Osteocyte (in vitro differentiated cells): ENCODE measurements at regions not wholly inside any gene's neighbourhood (a gene's known extent, or its start where the extent isn't known, plus 50 kb on each side); places are given as distances from the start of the nearest gene placed in this dataset.

Experiments
- DNase-seq: peaks from one replicate; pipeline ENCODE4 v3.0.0; 2021; ENCODE audit warnings: mixed read lengths; ENCODE audit not compliant: unreplicated experiment; ENCODE audit errors: extremely low spot score
- H3K27ac Mint-ChIP-seq: one replicate; pipeline ENCODE4 v1.8.0; 2021; ENCODE audit warnings: mild to moderate bottlenecking, mixed read lengths; ENCODE audit not compliant: unreplicated experiment
- H3K27me3 Mint-ChIP-seq: one replicate; pipeline ENCODE4 v1.8.0; 2021; ENCODE audit warnings: mixed read lengths; ENCODE audit not compliant: unreplicated experiment
- H3K36me3 Mint-ChIP-seq: one replicate; pipeline ENCODE4 v1.8.0; 2021; ENCODE audit warnings: mixed read lengths; ENCODE audit not compliant: unreplicated experiment
- H3K4me1 Mint-ChIP-seq: one replicate; pipeline ENCODE4 v1.8.0; 2021; ENCODE audit warnings: mixed read lengths; ENCODE audit not compliant: unreplicated experiment
- H3K4me3 Mint-ChIP-seq: one replicate; pipeline ENCODE4 v1.8.0; 2021; ENCODE audit warnings: mild to moderate bottlenecking, moderate library complexity, mixed read lengths; ENCODE audit not compliant: unreplicated experiment
- H3K9me3 Mint-ChIP-seq: one replicate; pipeline ENCODE4 v1.8.0; 2021; ENCODE audit warnings: mixed read lengths; ENCODE audit not compliant: unreplicated experiment
- TF ChIP-seq, protein P1 (sequence below): fragments of 200-600 bp; sonication (generic); IDR thresholded peaks from 2 replicates; pipeline ENCODE4 v1.5.0; 2021; ENCODE audit warnings: antibody characterized with exemption, mild to moderate bottlenecking, moderate library complexity

DNA sequence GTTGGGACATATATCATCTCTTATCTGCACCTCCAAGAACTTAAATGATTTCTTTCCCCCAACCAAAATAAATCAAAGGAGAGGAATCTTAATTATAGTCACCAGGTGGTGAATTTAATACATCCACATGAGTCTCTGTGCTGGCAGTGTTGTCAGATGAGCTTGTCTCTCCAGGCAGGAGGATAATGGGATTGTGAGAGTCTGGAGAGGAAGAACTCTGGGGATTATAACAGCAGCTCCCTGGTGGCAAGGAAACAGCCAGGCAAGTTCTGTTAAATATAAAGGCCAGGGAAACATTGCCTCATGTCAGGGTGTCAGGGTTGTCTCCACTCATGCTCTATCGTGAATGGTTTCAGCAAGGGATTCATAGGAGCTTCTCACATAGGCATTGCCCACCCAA is 80.8 kb downstream of the TLR4 start:
- Mint-ChIP-seq H3K36me3 (no peaks in the 10 kb centered on the region), H3K4me1 (no peaks in the 10 kb centered on the region), H3K9me3 (no peaks in the 10 kb centered on the region), H3K4me3 (no peak overlapping the region), H3K27me3 (no peaks in the 10 kb centered on the region), H3K27ac (no peak overlapping the region)
- no peak for DNase-seq
- TF ChIP-seq, protein P1, sequence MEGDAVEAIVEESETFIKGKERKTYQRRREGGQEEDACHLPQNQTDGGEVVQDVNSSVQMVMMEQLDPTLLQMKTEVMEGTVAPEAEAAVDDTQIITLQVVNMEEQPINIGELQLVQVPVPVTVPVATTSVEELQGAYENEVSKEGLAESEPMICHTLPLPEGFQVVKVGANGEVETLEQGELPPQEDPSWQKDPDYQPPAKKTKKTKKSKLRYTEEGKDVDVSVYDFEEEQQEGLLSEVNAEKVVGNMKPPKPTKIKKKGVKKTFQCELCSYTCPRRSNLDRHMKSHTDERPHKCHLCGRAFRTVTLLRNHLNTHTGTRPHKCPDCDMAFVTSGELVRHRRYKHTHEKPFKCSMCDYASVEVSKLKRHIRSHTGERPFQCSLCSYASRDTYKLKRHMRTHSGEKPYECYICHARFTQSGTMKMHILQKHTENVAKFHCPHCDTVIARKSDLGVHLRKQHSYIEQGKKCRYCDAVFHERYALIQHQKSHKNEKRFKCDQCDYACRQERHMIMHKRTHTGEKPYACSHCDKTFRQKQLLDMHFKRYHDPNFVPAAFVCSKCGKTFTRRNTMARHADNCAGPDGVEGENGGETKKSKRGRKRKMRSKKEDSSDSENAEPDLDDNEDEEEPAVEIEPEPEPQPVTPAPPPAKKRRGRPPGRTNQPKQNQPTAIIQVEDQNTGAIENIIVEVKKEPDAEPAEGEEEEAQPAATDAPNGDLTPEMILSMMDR = no peak

DNA sequence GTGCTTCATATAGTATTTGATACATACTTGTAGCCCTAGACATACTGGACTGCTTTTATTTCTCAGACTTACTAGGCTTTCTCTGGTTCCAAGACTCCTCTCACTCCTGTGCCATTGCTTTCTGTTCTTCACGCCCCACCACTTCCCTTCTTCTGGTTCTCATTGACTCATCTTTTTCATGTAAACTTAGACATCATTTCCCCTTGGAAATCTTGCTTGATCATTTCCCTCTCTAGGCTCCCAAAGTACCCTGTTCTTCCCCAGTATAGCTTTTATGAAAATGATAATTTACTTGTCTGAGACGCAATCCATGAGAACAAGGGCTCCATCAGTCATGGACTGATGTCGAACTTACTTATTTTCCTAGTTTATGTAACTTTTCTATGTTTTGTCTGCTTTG is 83.5 kb downstream of the TLR4 start:
- Mint-ChIP-seq H3K4me3 (no peak overlapping the region), H3K4me1 (no peaks in the 10 kb centered on the region), H3K9me3 (peaks cover 10% of the 10 kb centered on the region), H3K36me3 (no peaks in the 10 kb centered on the region), H3K27ac (no peak overlapping the region), H3K27me3 (no peaks in the 10 kb centered on the region)
- TF ChIP-seq, protein P1 = no peak
- no peak for DNase-seq

DNA sequence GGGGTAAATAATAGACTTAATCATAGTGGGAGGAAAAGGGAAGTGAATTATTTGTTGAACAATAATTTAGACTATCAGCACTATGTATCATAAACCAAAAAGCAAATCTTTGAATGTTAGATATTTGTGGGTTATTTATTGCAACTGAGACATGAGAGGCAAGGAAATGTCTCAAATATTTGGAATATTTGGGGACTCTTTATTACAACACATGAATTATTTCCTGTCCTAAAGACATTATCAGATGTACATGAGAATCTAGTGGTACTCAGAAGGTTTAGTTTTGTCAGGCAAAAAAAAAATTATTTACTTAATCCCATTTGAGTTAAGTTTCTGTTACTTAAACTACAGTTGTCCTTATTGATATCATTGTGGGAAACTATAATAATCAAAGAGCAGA is 91.1 kb downstream of the TLR4 start:
- DNase-seq = no peak
- TF ChIP-seq, protein P1 = no peak
- Mint-ChIP-seq H3K9me3 (peaks cover 18% of the 10 kb centered on the region), H3K4me1 (no peaks in the 10 kb centered on the region), H3K27ac (no peak overlapping the region), H3K4me3 (no peak overlapping the region), H3K36me3 (no peaks in the 10 kb centered on the region), H3K27me3 (peaks cover 6% of the 10 kb centered on the region)

DNA sequence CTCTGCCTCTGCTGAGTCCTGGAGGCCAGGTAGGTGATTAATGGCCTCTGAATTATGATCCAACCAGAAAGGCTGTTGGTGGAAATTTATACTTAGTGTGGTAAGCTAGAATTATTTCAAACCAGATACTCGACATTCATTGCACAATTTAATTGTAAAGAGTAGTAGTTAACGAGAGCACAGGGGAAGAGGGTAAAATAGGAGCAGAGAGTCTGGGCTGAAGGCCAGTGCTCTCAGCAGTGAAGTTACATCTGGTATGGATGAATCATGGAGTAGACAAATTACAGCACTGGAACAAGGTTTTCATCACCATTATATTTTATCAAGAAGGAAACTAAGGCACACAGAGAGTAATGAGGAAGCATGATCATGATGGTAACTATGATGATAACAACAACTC is 92.5 kb downstream of the TLR4 start:
- H3K27ac Mint-ChIP-seq = no peak overlapping the region
- H3K9me3 Mint-ChIP-seq = peaks cover 14% of the 10 kb centered on the region
- DNase-seq = no peak
- no peak overlapping the region for H3K4me3 Mint-ChIP-seq
- no peaks in the 10 kb centered on the region for H3K4me1 Mint-ChIP-seq
- no peaks in the 10 kb centered on the region for H3K36me3 Mint-ChIP-seq
- H3K27me3 Mint-ChIP-seq = peaks cover 6% of the 10 kb centered on the region
- TF ChIP-seq, protein P1 = no peak

DNA sequence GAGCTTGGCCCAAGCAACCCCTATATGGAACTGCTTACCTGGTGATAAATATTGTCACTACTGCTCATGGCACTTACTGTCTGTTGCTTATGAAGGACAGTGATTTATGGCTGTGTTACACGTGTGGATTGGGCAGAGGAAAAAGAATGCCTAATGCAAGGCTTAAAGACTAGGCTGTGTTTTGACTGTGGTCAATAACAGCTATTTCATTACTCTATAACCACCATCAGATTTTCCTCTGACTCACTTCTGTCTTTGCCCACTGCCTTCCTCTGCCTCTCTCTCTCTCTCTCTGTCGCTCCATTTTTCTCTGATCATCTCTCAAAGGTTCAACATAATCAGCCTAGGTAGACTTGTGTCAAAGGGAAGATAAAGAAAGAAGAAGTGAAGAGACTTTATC is 96.2 kb downstream of the TLR4 start:
- TF ChIP-seq, protein P1 = no peak

More for the DNA sequence above, 96.2 kb downstream of the TLR4 start:
- H3K27me3 Mint-ChIP-seq = peaks cover 17% of the 10 kb centered on the region
- H3K36me3 Mint-ChIP-seq = no peaks in the 10 kb centered on the region
- H3K9me3 Mint-ChIP-seq = no peaks in the 10 kb centered on the region
- DNase-seq = no peak
- H3K27ac Mint-ChIP-seq = no peak overlapping the region
- no peaks in the 10 kb centered on the region for H3K4me1 Mint-ChIP-seq
- no peak overlapping the region for H3K4me3 Mint-ChIP-seq
